WTC11 (cell line): ENCODE measurements at regions not wholly inside any gene's neighbourhood (a gene's known extent, or its start where the extent isn't known, plus 50 kb on each side); places are given as distances from the start of the nearest gene placed in this dataset.

Source experiments
- ATAC-seq: fragments of 200-7000 bp; cut with Tn5 transposase; 2 replicates; pipeline ENCODE4 v1.10.0; 2021; ENCODE audit warnings: mild to moderate bottlenecking, moderate library complexity
- CTCF ChIA-PET: fragments of 300-600 bp; sonication (Branson Sonifier 250); formaldehyde crosslinking; loops from one replicate; lab custom pipeline; 2021; ENCODE audit warnings: antibody characterized with exemption; lab: Charles Lee
- POLR2A ChIA-PET: fragments of 350-600 bp; sonication (Branson Sonifier 250); formaldehyde crosslinking; loops from one replicate; lab custom pipeline; 2021; ENCODE audit warnings: antibody characterized with exemption; lab: Charles Lee
- DNase-seq: peaks from one replicate; pipeline ENCODE4 v3.0.0; 2021; ENCODE audit warnings: low spot score
- H3K27ac Mint-ChIP-seq: 2 replicates; pipeline ENCODE4 v1.8.0; 2021; ENCODE audit warnings: mixed read lengths
- H3K27me3 Mint-ChIP-seq: 2 replicates; pipeline ENCODE4 v1.8.0; 2021; ENCODE audit warnings: low read depth, mild to moderate bottlenecking, moderate library complexity, mixed read lengths
- H3K36me3 Mint-ChIP-seq: 2 replicates; pipeline ENCODE4 v1.8.0; 2021; ENCODE audit warnings: mixed read lengths
- H3K4me1 Mint-ChIP-seq: 2 replicates; pipeline ENCODE4 v1.8.0; 2022; ENCODE audit warnings: mixed read lengths
- H3K4me3 Mint-ChIP-seq: 2 replicates; pipeline ENCODE4 v1.8.0; 2021; ENCODE audit warnings: mild to moderate bottlenecking, moderate library complexity, mixed read lengths
- H3K9me3 Mint-ChIP-seq: 2 replicates; pipeline ENCODE4 v1.8.0; 2021; ENCODE audit warnings: mixed read lengths
- CREM ChIP-seq: sonication (generic); formaldehyde crosslinking; IDR thresholded peaks from 2 replicates; pipeline ENCODE4 v1.8.1; 2022; ENCODE audit warnings: mild to moderate bottlenecking, missing genetic modification reagents, moderate library complexity
- ESRRA ChIP-seq: sonication (generic); formaldehyde crosslinking; IDR thresholded peaks from 2 replicates; pipeline ENCODE4 v1.8.1; 2022; ENCODE audit warnings: mild to moderate bottlenecking, missing genetic modification reagents, borderline replicate concordance
- GTF2I ChIP-seq: fragments of 250-450 bp; sonication (Bioruptor Pico); conservative IDR thresholded peaks from 2 replicates; pipeline ENCODE4 v1.4.0; 2021; ENCODE audit warnings: mild to moderate bottlenecking
- NFATC4 ChIP-seq: fragments of 250-450 bp; sonication (Bioruptor Pico); IDR thresholded peaks from 2 replicates; pipeline ENCODE4 v1.9.0; 2021; ENCODE audit warnings: mild to moderate bottlenecking
- NFYB ChIP-seq: sonication (generic); formaldehyde crosslinking; conservative IDR thresholded peaks from 2 replicates; pipeline ENCODE4 v1.8.0; 2022; ENCODE audit warnings: low read depth, missing genetic modification reagents
- RELA ChIP-seq: sonication (generic); formaldehyde crosslinking; IDR thresholded peaks from 2 replicates; pipeline ENCODE4 v1.8.1; 2022; ENCODE audit warnings: missing genetic modification reagents, mild to moderate bottlenecking, borderline replicate concordance
- ZBTB21 ChIP-seq: sonication (generic); formaldehyde crosslinking; IDR thresholded peaks from 2 replicates; pipeline ENCODE4 v1.8.1; 2023; ENCODE audit warnings: mild to moderate bottlenecking, missing genetic modification reagents, borderline replicate concordance
- ZNF138 ChIP-seq: sonication (generic); formaldehyde crosslinking; conservative IDR thresholded peaks from 2 replicates; pipeline ENCODE4 v1.8.1; 2022; ENCODE audit warnings: mild to moderate bottlenecking, moderate library complexity, missing genetic modification reagents
- TF ChIP-seq, protein P1 (sequence below): sonication (generic); formaldehyde crosslinking; IDR thresholded peaks from 2 replicates; pipeline ENCODE4 v1.8.0; 2023; ENCODE audit warnings: mild to moderate bottlenecking, missing genetic modification reagents
- TF ChIP-seq, protein P2 (sequence below): fragments of 250-450 bp; sonication (Bioruptor Pico); IDR thresholded peaks from 2 replicates; pipeline ENCODE4 v1.8.0; 2021; ENCODE audit warnings: mild to moderate bottlenecking
- TF ChIP-seq, protein P3 (sequence below): sonication (generic); formaldehyde crosslinking; IDR thresholded peaks from 2 replicates; pipeline ENCODE4 v1.8.1; 2022; ENCODE audit warnings: mild to moderate bottlenecking, missing genetic modification reagents, moderate library complexity, borderline replicate concordance
- TF ChIP-seq, protein P4 (sequence below): sonication (generic); formaldehyde crosslinking; IDR thresholded peaks from 2 replicates; pipeline ENCODE4 v1.8.1; 2023; ENCODE audit warnings: mild to moderate bottlenecking, moderate library complexity, missing genetic modification reagents

DNA sequence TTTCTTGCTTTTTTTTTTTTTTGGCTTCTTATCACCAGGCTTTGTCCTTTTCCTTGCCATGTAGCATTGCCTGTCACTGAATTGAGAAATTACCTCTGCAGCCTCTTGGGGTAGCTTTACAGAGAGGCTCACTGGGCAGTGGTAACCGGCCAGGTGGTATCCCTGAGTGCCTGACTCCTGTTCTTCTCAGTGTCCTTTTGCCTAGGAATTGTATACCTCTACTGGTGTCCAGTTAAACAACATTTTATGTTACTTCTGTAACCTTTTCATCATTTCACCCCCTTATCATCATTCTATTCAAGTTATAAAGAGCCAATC is 523.9 kb downstream of the BCL11A start:
- Mint-ChIP-seq H3K27me3 (no peaks in the 10 kb centered on the region), H3K27ac (no peak overlapping the region), H3K4me1 (0 out of 2 replicates have a peak, but pooled peaks cover 2% of the 10 kb centered on the region), H3K36me3 (peaks cover 6% of the 10 kb centered on the region), H3K9me3 (peaks cover 23% of the 10 kb centered on the region), H3K4me3 (no peak overlapping the region)
- TF ChIP-seq RELA (CRISPR knock-in tag): no peak
- no peak for TF ChIP-seq NFATC4 (CRISPR knock-in tag)
- TF ChIP-seq, protein P1, sequence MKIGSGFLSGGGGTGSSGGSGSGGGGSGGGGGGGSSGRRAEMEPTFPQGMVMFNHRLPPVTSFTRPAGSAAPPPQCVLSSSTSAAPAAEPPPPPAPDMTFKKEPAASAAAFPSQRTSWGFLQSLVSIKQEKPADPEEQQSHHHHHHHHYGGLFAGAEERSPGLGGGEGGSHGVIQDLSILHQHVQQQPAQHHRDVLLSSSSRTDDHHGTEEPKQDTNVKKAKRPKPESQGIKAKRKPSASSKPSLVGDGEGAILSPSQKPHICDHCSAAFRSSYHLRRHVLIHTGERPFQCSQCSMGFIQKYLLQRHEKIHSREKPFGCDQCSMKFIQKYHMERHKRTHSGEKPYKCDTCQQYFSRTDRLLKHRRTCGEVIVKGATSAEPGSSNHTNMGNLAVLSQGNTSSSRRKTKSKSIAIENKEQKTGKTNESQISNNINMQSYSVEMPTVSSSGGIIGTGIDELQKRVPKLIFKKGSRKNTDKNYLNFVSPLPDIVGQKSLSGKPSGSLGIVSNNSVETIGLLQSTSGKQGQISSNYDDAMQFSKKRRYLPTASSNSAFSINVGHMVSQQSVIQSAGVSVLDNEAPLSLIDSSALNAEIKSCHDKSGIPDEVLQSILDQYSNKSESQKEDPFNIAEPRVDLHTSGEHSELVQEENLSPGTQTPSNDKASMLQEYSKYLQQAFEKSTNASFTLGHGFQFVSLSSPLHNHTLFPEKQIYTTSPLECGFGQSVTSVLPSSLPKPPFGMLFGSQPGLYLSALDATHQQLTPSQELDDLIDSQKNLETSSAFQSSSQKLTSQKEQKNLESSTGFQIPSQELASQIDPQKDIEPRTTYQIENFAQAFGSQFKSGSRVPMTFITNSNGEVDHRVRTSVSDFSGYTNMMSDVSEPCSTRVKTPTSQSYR (CRISPR knock-in tag): no peak
- ATAC-seq: no peak
- ChIA-PET CTCF (interaction anchor here (0.6 kb wide), 1 partner anchor 365 kb away, joined by 4 read pairs; no protein-coding TSS in a partner anchor), POLR2A (no interaction called here)
- no peak for DNase-seq

DNA sequence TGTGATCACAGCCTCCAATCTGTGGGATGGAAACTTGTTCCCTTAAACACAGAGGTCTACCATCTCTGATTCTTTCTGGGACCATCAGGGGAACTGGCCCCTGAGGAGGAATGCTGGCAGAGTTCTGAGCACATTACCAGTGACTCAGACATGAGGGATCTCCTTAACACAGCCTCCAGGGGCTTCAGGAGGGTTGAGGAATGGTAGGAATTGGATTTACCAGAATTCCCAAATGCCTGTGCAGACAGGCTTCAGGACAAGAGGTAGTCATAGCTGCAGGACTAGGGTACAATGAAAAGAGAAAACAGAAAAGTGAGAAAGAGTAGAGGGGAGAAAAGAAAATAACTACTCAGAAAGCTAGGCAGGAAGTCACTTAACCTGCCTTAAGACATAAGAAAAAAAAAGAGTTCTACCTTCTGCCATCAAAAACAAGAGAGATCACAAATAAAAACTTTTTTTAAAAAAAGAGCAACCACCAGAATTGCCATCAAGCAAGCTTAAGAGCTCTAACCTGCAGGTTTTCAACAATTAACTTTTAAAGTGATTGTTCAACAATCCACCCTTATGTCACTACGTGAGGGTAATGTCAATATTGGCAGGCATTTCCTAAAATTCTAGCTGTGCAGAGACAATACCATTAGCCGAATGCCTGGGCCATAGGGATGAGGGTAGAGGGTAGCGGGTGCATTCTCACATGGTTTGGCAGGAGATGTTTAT is 524.4 kb downstream of the BCL11A start:
- Mint-ChIP-seq H3K4me1 (0 out of 2 replicates have a peak, but pooled peaks cover 2% of the 10 kb centered on the region), H3K9me3 (peaks cover 18% of the 10 kb centered on the region)
- no peak for DNase-seq
- TF ChIP-seq ESRRA (CRISPR knock-in tag) (no peak), ZBTB21 (CRISPR knock-in tag) (no peak), NFYB (CRISPR knock-in tag) (no peak), ZNF138 (CRISPR knock-in tag) (no peak)
- TF ChIP-seq, protein P2, sequence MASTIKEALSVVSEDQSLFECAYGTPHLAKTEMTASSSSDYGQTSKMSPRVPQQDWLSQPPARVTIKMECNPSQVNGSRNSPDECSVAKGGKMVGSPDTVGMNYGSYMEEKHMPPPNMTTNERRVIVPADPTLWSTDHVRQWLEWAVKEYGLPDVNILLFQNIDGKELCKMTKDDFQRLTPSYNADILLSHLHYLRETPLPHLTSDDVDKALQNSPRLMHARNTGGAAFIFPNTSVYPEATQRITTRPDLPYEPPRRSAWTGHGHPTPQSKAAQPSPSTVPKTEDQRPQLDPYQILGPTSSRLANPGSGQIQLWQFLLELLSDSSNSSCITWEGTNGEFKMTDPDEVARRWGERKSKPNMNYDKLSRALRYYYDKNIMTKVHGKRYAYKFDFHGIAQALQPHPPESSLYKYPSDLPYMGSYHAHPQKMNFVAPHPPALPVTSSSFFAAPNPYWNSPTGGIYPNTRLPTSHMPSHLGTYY (CRISPR knock-in tag): no peak
- TF ChIP-seq, all 79 proteins: peak for 0
- Mint-ChIP-seq H3K27me3 (no peaks in the 10 kb centered on the region), H3K27ac (no peak overlapping the region), H3K4me3 (no peak overlapping the region), H3K36me3 (0 out of 2 replicates have a peak, but pooled peaks cover 3% of the 10 kb centered on the region)
- ATAC-seq: no peak
- POLR2A ChIA-PET: no interaction called here
- CTCF ChIA-PET: interaction anchor here (0.6 kb wide), 1 partner anchor 365 kb away, joined by 4 read pairs; no protein-coding TSS in a partner anchor

DNA sequence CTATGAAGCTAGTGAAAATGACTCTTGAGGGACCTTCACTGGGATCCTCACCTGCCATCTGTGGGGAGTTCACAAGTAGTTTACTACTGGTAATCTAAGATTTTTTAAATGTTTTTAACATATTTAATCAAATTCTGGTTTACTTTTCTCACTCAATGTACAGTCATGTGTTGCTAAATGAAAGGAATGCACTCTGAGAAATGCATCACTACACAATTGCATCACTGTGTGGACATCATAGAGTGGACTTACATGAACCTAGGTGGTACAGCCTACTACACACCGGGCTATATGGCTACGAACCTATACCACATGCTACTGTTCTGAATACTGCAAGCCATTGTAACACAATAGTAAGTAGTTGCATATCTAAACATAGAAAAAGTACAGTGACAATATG is 528.0 kb downstream of the BCL11A start:
- ATAC-seq: no peak
- Mint-ChIP-seq H3K27ac (no peak overlapping the region), H3K4me3 (no peak overlapping the region), H3K27me3 (no peaks in the 10 kb centered on the region), H3K9me3 (peaks cover 5% of the 10 kb centered on the region), H3K36me3 (0 out of 2 replicates have a peak, but pooled peaks cover 3% of the 10 kb centered on the region), H3K4me1 (0 out of 2 replicates have a peak, but pooled peaks cover 2% of the 10 kb centered on the region)
- ChIA-PET POLR2A (no interaction called here), CTCF (no interaction called here)
- no peak for DNase-seq
- TF ChIP-seq, protein P3, sequence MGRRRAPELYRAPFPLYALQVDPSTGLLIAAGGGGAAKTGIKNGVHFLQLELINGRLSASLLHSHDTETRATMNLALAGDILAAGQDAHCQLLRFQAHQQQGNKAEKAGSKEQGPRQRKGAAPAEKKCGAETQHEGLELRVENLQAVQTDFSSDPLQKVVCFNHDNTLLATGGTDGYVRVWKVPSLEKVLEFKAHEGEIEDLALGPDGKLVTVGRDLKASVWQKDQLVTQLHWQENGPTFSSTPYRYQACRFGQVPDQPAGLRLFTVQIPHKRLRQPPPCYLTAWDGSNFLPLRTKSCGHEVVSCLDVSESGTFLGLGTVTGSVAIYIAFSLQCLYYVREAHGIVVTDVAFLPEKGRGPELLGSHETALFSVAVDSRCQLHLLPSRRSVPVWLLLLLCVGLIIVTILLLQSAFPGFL (CRISPR knock-in tag): no peak

DNA sequence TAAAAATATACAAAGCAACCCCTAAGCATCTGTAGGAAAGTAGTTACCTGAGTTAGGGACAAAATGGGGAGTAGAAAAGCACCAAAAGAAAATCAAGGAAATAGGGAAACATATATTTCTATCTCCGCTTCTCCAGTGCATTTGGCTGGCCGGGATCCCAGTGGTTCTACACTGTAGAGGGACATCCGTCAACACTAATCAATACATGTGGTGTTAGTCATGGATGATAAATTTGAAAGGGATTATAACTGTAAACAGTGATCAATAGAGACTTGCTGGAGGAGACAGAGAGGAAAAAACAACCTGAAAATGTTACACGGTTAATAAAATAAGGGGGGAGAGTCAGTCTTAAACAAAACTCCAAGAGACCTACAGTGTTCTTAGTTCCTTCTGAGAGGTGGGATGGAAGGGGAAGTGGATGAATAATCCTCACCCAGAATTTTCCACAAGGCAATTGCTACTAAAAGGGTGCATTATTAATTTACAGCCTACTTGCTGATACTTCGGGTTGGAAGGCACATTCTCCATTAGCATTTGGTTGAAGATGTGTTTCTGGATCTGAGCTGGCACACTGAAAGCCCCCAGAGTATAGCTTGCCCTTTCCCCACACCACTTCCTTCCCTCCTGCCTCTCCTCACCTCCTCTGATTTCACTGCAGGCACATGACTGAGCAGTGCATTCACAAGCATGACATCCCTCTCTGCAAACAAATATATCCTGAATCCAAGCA is 530.0 kb downstream of the BCL11A start:
- Mint-ChIP-seq H3K27ac (no peak overlapping the region), H3K4me3 (no peak overlapping the region), H3K9me3 (peaks cover 18% of the 10 kb centered on the region), H3K27me3 (no peaks in the 10 kb centered on the region), H3K4me1 (no peaks in the 10 kb centered on the region), H3K36me3 (peaks cover 5% of the 10 kb centered on the region; the same call in 1 of the 2 replicates)
- POLR2A ChIA-PET: no interaction called here
- CTCF ChIA-PET: no interaction called here
- no peak for ATAC-seq
- no peak for DNase-seq
- TF ChIP-seq, protein P4, sequence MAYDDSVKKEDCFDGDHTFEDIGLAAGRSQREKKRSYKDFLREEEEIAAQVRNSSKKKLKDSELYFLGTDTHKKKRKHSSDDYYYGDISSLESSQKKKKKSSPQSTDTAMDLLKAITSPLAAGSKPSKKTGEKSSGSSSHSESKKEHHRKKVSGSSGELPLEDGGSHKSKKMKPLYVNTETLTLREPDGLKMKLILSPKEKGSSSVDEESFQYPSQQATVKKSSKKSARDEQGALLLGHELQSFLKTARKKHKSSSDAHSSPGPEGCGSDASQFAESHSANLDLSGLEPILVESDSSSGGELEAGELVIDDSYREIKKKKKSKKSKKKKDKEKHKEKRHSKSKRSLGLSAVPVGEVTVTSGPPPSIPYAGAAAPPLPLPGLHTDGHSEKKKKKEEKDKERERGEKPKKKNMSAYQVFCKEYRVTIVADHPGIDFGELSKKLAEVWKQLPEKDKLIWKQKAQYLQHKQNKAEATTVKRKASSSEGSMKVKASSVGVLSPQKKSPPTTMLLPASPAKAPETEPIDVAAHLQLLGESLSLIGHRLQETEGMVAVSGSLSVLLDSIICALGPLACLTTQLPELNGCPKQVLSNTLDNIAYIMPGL: no peak
- no peak for TF ChIP-seq CREM (CRISPR knock-in tag)
- no peak for TF ChIP-seq GTF2I (CRISPR knock-in tag)
